Astrocyte of the spinal cord (primary cell): ENCODE measurements at regions not wholly inside any gene's neighbourhood (a gene's known extent, or its start where the extent isn't known, plus 50 kb on each side); places are given as distances from the start of the nearest gene placed in this dataset.

ENCODE experiments used
- DNase-seq: peaks from one replicate; pipeline ENCODE4 v3.0.0; 2011; ENCODE audit warnings: low read depth, low spot score
- H3K4me3 ChIP-seq: 2 replicates; pipeline ENCODE4 v1.5.1; 2011; ENCODE audit warnings: low read depth, mild to moderate bottlenecking, low read length, moderate library complexity
- in situ Hi-C: cut with HindIII; loops from 2 replicates; pipeline ENCODE4 v1.10.0; 2017; ENCODE audit warnings: low sequenced_read_pairs
- TF ChIP-seq, protein P1 (sequence below): IDR thresholded peaks from 2 replicates; pipeline ENCODE4 v1.5.1; 2012; ENCODE audit warnings: low read depth, mild to moderate bottlenecking, low read length, inconsistent platforms

DNA sequence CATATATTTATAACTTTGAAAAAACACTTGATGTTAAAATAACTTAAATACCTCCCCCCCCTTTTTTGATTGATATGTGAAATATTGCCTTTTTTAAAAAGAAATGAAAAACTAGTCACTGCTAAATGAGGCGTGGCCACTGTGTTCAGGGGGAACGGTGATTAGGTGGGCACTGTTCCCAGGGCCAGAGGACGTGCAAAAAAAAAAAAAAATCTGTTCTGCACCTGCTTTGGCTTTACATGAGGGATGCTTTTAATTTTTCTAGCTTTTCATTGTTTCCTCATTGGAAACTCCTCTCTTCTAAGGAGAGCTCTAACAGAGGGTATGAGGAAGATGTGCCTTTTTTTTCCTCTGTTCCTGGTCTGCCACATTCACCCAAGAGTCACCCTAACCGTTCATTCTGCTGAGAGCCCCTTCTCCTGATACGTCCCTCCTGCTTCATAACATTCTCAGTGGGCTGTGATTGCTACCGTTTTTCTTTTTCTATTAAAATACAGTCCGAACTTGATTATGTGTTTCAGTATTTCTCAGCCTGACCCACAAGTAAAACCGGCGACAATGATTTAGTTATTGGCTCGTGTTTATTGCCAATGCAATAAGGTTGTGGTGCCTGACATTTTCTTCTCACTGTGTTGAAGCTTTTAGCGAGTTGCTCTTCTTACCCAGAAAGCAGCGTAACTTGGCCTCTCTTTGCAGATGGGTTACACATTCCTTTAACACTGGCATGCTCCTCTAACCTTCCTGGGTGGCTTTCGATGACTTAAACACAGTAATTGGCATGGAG is 64.8 kb upstream of the ZNF536 start:
- DNase-seq = no peak
- TF ChIP-seq, protein P1, sequence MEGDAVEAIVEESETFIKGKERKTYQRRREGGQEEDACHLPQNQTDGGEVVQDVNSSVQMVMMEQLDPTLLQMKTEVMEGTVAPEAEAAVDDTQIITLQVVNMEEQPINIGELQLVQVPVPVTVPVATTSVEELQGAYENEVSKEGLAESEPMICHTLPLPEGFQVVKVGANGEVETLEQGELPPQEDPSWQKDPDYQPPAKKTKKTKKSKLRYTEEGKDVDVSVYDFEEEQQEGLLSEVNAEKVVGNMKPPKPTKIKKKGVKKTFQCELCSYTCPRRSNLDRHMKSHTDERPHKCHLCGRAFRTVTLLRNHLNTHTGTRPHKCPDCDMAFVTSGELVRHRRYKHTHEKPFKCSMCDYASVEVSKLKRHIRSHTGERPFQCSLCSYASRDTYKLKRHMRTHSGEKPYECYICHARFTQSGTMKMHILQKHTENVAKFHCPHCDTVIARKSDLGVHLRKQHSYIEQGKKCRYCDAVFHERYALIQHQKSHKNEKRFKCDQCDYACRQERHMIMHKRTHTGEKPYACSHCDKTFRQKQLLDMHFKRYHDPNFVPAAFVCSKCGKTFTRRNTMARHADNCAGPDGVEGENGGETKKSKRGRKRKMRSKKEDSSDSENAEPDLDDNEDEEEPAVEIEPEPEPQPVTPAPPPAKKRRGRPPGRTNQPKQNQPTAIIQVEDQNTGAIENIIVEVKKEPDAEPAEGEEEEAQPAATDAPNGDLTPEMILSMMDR = no peak
- no peak overlapping the region for H3K4me3 ChIP-seq
- in situ Hi-C loops = no loop called here

DNA sequence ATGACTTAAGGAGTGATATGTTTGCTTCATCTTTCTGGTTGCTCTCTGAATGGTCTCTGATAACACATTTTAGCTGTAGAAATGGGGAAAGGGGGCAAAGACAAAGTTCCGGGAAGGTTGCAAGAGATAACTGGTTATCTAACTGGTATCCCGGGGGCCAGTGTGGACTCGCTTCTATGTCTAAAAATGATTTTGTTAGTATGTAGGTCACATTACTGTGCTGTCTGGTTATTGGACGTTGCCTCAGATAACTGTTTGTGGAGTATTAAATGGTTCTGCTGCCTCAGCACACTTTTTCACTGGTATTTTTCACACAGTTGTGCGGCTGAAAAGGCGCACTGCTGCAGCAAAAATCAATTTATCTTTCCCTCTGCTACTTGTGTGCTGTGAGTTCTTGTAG is 63.0 kb upstream of the ZNF536 start:
- in situ Hi-C loops = no loop called here

DNA sequence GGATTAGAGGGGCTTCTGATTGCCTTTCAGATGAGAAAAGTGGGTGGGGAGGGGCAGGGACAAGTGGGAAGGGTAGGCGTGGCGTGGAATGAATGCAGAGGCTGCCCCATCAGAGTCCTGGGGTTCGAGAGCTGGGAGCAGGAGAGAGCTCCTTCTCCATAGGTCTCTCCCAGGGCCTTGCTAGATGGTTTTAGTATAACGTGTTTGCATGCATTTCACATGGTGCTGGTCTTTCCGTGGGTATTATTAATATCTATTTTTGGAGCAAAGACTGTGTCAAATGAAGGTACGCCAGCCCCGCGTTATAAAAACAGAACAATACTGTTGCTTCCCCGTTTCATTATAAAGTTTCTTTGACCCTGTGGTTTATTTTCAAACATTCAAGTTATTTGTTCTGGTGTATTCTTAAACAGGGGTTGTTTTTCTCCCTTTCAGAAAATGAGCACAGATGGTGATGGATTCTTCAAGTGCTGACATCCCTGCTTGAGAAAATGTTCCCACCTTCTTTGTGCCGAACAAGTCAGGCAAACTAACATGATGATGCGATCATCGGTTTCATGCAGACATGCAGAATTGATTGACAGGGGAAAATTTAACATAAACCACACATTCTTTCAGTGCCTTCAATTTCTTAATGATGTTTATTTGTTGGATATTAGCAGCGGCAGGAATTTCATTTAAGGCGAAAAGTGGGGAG is 62.1 kb upstream of the ZNF536 start:
- H3K4me3 ChIP-seq = no peak overlapping the region
- TF ChIP-seq, protein P1 = no peak
- DNase-seq = no peak
- in situ Hi-C loops = no loop called here

More for the DNA sequence above, 63.0 kb upstream of the ZNF536 start:
- TF ChIP-seq, protein P1 = no peak
- no peak overlapping the region for H3K4me3 ChIP-seq
- DNase-seq = no peak

DNA sequence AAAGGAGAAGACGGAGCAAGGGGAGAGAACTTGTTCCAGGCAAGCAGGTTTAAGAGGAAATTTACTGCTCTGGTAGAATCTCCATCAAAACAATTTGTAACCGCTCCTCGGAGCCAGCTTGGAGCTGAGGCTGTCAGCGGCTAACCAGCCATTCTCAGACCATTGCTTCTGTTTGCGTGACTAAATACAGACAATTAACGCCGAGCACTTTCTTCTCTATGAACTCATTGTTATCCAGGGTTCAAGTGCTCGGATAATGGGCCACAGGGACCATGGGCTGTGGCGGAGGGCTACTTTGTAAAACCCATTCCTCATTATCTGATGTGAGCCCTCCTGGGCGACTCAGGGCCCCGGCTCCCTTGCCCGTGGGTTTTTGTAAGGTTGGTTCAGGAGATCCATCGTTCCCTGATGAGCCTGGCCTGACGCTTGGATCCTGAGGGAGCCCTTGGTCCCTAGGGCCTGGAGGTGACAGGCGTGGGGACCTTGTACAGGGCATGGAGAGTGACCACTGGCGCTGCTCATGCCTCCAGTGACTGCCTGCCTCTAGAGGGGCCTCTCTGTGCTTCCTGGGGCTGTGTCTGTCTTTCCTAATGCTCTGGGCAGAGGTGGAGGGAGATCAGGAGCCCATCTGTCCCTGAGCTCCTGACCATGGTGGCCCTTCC is 61.5 kb upstream of the ZNF536 start:
- no peak overlapping the region for H3K4me3 ChIP-seq
- no peak for DNase-seq
- in situ Hi-C loops = no loop called here
- TF ChIP-seq, protein P1 = no peak

DNA sequence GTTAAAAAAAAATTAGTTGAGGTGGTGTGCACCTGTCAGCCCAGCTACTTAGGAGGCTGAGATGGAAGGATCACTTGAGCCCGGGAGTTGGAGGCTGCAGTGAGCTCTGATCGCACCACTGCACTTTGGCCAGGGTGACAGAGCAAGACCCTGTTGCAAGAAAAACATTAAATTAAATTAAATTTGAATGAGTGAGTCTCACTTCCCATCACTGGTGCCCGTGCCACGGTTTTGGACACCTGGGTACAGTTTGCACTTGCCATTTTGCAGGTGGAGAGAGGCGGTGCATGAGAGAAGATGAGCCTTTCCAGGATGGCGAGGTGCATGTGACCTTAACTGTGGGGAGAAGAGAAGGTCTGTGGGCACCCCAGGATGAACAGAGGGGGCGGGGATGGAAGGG is 60.3 kb upstream of the ZNF536 start:
- DNase-seq = no peak
- in situ Hi-C loops = no loop called here
- TF ChIP-seq, protein P1 = no peak

DNA sequence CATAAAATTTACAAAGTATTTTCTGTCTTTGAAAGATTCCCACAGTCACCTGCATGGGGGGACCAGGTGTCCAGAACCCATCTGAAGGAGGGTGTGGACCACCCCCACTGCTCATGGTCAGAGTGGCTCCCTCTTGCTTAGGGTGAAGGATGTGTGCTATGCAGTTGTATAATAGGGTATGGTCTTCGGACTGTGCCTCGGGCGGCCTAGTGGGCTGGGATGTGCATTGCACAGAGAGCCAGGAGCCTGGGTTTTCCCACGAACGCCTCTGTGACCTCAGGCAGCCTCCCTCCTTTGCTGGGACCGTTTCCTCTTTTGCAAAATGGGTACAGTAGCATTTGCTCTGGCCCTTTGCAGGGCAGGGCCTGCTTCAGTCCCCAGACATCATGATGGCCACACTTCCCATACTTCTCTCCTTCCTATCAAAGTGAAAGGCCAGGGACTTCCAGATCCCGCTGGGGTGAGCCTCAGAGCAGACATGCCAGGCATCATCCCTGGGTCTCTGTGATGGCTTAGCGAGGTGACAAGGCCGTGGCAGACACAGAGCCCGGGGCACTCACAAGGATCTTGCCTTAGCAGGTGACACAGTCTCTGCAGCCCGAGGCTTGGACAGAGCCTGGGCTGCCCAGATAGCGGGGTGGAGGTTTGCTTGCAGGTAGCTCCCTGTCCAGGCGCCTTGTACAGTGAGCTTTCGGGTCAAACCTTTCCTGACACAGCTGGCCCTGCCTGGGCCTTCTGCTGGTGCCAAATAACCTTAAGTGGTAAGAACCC is 59.4 kb upstream of the ZNF536 start:
- no peak for DNase-seq
- no peak overlapping the region for H3K4me3 ChIP-seq
- in situ Hi-C loops = no loop called here
- TF ChIP-seq, protein P1 = no peak

More for the DNA sequence above, 60.3 kb upstream of the ZNF536 start:
- no peak overlapping the region for H3K4me3 ChIP-seq
